ENCODE measurements at regions not wholly inside any gene's neighbourhood (a gene's known extent, or its start where the extent isn't known, plus 50 kb on each side); places are given as distances from the start of the nearest gene placed in this dataset.

- TF ChIP-seq, protein P1, sequence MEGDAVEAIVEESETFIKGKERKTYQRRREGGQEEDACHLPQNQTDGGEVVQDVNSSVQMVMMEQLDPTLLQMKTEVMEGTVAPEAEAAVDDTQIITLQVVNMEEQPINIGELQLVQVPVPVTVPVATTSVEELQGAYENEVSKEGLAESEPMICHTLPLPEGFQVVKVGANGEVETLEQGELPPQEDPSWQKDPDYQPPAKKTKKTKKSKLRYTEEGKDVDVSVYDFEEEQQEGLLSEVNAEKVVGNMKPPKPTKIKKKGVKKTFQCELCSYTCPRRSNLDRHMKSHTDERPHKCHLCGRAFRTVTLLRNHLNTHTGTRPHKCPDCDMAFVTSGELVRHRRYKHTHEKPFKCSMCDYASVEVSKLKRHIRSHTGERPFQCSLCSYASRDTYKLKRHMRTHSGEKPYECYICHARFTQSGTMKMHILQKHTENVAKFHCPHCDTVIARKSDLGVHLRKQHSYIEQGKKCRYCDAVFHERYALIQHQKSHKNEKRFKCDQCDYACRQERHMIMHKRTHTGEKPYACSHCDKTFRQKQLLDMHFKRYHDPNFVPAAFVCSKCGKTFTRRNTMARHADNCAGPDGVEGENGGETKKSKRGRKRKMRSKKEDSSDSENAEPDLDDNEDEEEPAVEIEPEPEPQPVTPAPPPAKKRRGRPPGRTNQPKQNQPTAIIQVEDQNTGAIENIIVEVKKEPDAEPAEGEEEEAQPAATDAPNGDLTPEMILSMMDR (conservative IDR thresholded peaks at IDR 0.05) = no peak
- no peak for TF ChIP-seq ZFX (IDR thresholded peaks at IDR 0.05)
These were observed 90.4 kb upstream of the MYO3A start for GRCh38 chr10:25843551-25844170.

All from C4-2B (cell line).